GM12878 (cell line): ENCODE measurements at regions not wholly inside any gene's neighbourhood (a gene's known extent, or its start where the extent isn't known, plus 50 kb on each side); places are given as distances from the start of the nearest gene placed in this dataset.

Experiments
- ATAC-seq: fragments of 200-7000 bp; cut with Tn5 transposase; 3 replicates; pipeline ENCODE4 v1.9.1; 2020; ENCODE audit warnings: mild to moderate bottlenecking, moderate library complexity
- BruUV-seq: library from RNA; stranded (reverse); fragments of 400-500 nt; replicated peaks from 2 replicates; lab custom pipeline; 2021; lab: Mats Ljungman, UMichigan
- CTCF ChIA-PET: fragments of 300-600 bp; sonication (Branson Sonifier 250); formaldehyde crosslinking; extraction: SDS; loops from one replicate; lab custom pipeline; 2021; ENCODE audit warnings: inconsistent platforms; lab: Yijun Ruan, JAX
- POLR2A ChIA-PET: fragments of 350-600 bp; formaldehyde crosslinking; extraction: SDS; loops from one replicate; lab custom pipeline; 2021; ENCODE audit warnings: inconsistent platforms; lab: Charles Lee
- RAD21 ChIA-PET: fragments of 300-600 bp; sonication (Branson Sonifier 250); formaldehyde crosslinking; loops from one replicate; lab custom pipeline; 2023; ENCODE audit warnings: antibody characterized with exemption; ENCODE audit not compliant: unreplicated experiment; lab: Charles Lee
- SMC1A ChIA-PET: fragments of 300-600 bp; sonication (Branson Sonifier 250); formaldehyde crosslinking; loops from one replicate; lab custom pipeline; 2023; ENCODE audit not compliant: unreplicated experiment, uncharacterized antibody; lab: Charles Lee
- DNase-seq: peaks from one replicate; pipeline ENCODE4 v3.0.0-alpha.2; 2011; ENCODE audit warnings: low read depth, low spot score
- FAIRE-seq: peaks from 3 replicates; lab custom pipeline; 2011; peaks lifted over from hg19 to GRCh38; lab: Jason Lieb, UNC
- H2AFZ ChIP-seq: 2 replicates; pipeline ENCODE4 v1.6.0; 2011; ENCODE audit warnings: low read depth, low read length, control low read depth; ENCODE audit not compliant: control insufficient read depth
- H3K27ac ChIP-seq: 2 replicates; pipeline ENCODE4 v1.5.1; 2011; ENCODE audit warnings: control low read depth; ENCODE audit not compliant: control insufficient read depth, insufficient read depth
- H3K27me3 ChIP-seq, 2 experiments: replicated peaks in 1 of 2; 2 replicates each; pipeline versions ENCODE4 v1.6.0 to v1.6.1; 2011; ENCODE audit warnings: low read length in 1 of 2; ENCODE audit not compliant: control insufficient read depth in 2 of 2, insufficient read depth in 2 of 2
- H3K36me3 ChIP-seq, 2 experiments: 2 replicates each; pipeline ENCODE4 v1.5.1; 2011; ENCODE audit warnings: low read length in 1 of 2; ENCODE audit not compliant: control insufficient read depth in 2 of 2, insufficient read depth in 2 of 2
- H3K4me1 ChIP-seq: 2 replicates; pipeline ENCODE4 v1.6.1; 2011; ENCODE audit warnings: mild to moderate bottlenecking, low read length, moderate library complexity, mixed read lengths; ENCODE audit not compliant: control insufficient read depth, insufficient read depth
- H3K4me2 ChIP-seq: 2 replicates; pipeline ENCODE4 v1.6.0; 2011; ENCODE audit warnings: control low read depth; ENCODE audit not compliant: control insufficient read depth, insufficient read depth
- H3K4me3 ChIP-seq: fragments of 200-600 bp; sonication (generic); 2 replicates; pipeline ENCODE4 v1.5.1; 2016
- H3K79me2 ChIP-seq: 2 replicates; pipeline ENCODE4 v1.6.0; 2011; ENCODE audit warnings: low read length; ENCODE audit not compliant: control insufficient read depth, insufficient read depth
- H3K9ac ChIP-seq: 2 replicates; pipeline ENCODE4 v1.8.0; 2011; ENCODE audit warnings: low read length, control low read depth, mixed read lengths; ENCODE audit not compliant: control insufficient read depth, insufficient read depth
- H3K9me3 ChIP-seq: replicated peaks from 3 replicates; pipeline ENCODE4 v1.5.1; 2011; ENCODE audit warnings: mild to moderate bottlenecking, low read length; ENCODE audit not compliant: control insufficient read depth, insufficient read depth
- H4K20me1 ChIP-seq: 2 replicates; pipeline ENCODE4 v1.6.0; 2011; ENCODE audit not compliant: control insufficient read depth, insufficient read depth
- ATF7 ChIP-seq: fragments of 450-650 bp; IDR thresholded peaks from 2 replicates; pipeline ENCODE4 v1.6.1; 2016; ENCODE audit warnings: low read depth, mild to moderate bottlenecking
- CEBPB ChIP-seq, 2 experiments: fragments of 150-350 bp in 1 of 2; IDR thresholded peaks; 2 replicates each; pipeline ENCODE4 v1.6.1; 2012 to 2014; ENCODE audit warnings: low read depth in 2 of 2, low read length in 2 of 2, borderline replicate concordance in 1 of 2, inconsistent platforms in 1 of 2
- CHD1 ChIP-seq: IDR thresholded peaks from 2 replicates; pipeline ENCODE4 v1.6.1; 2012; ENCODE audit warnings: low read depth, low read length, improper control_type of control experiment
- CHD4 ChIP-seq: fragments of 200-600 bp; sonication (generic); IDR thresholded peaks from 2 replicates; pipeline ENCODE4 v1.6.1; 2016; ENCODE audit warnings: mild to moderate bottlenecking
- CREM ChIP-seq: IDR thresholded peaks from 2 replicates; pipeline ENCODE4 v1.6.1; 2014; ENCODE audit warnings: antibody characterized with exemption, low read depth
- ESRRA ChIP-seq: IDR thresholded peaks from 2 replicates; pipeline ENCODE4 v1.6.1; 2012; ENCODE audit warnings: mild to moderate bottlenecking, low read length, improper control_type of control experiment
- EZH2 ChIP-seq: IDR thresholded peaks from 2 replicates; pipeline ENCODE4 v1.6.1; 2012; ENCODE audit warnings: low read depth, mild to moderate bottlenecking, control low read depth, inconsistent platforms, low read length, borderline replicate concordance; ENCODE audit not compliant: control insufficient read depth
- NFXL1 ChIP-seq: fragments of 450-650 bp; IDR thresholded peaks from 2 replicates; pipeline ENCODE4 v1.6.1; 2017; ENCODE audit warnings: antibody characterized with exemption, mild to moderate bottlenecking, borderline replicate concordance
- NFYB ChIP-seq: IDR thresholded peaks from 2 replicates; pipeline ENCODE4 v1.6.1; 2011; ENCODE audit warnings: low read depth, mild to moderate bottlenecking, low read length, improper control_type of control experiment, moderate library complexity; ENCODE audit not compliant: insufficient read depth
- SPI1 ChIP-seq: IDR thresholded peaks from 2 replicates; pipeline ENCODE4 v1.6.1; 2011; ENCODE audit warnings: low read depth, mild to moderate bottlenecking, low read length, moderate library complexity, borderline replicate concordance; ENCODE audit not compliant: insufficient read depth
- STAT1 ChIP-seq: fragments of 450-650 bp; conservative IDR thresholded peaks from 2 replicates; pipeline ENCODE4 v1.6.1; 2014; ENCODE audit warnings: antibody characterized with exemption, mild to moderate bottlenecking
- ZNF217 ChIP-seq: fragments of 450-650 bp; IDR thresholded peaks from 2 replicates; pipeline ENCODE4 v1.6.1; 2017; ENCODE audit warnings: antibody characterized with exemption, mild to moderate bottlenecking
- WGBS: methylation state at CpG from one replicate; pipeline ENCODE4 v1.1.6; 2016; ENCODE audit warnings: low lambda C conversion rate; ENCODE audit not compliant: insufficient replicate concordance, insufficient coverage; ENCODE audit errors: missing lambda C conversion rate; 5-methylcytosine and 5-hydroxymethylcytosine counted together
- in situ Hi-C: fragments of 300-500 bp; cut with MboI; formaldehyde crosslinking; loops from 9 replicates; pipeline ENCODE4 v1.14.3; 2018; ENCODE audit warnings: mixed read lengths
- intact Hi-C: fragments of 100-400 bp; cut with micrococcal nuclease; formaldehyde crosslinking; loops from one replicate; pipeline ENCODE4 v1.14.2; 2022; ENCODE audit not compliant: unreplicated experiment
- TF ChIP-seq, protein P1 (sequence below): IDR thresholded peaks from 2 replicates; pipeline ENCODE4 v1.6.1; 2011; ENCODE audit warnings: mild to moderate bottlenecking, low read depth, low read length, moderate library complexity; ENCODE audit not compliant: insufficient replicate concordance
- TF ChIP-seq, protein P2 (sequence below): IDR thresholded peaks from 2 replicates; pipeline ENCODE4 v1.6.1; 2012; ENCODE audit warnings: low read depth, low read length, improper control_type of control experiment

DNA sequence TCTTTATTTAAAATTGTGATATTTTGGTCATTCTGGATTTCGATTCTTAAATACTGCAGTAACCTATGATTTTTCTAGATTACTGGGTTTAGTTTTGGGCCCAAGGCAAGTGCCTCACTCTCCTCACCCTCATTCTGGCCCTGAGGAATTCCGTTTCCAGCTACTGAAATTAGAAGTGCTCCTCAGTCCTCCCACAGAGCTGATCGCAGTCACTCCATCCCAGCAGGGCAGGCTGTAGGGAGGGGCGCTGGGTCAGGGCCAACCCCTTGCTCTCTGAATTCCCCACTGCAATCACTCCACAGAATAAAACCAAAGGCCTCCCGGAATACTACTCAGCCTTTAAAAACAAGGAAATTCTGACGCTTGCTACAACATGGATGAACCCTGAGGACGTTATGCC lies 66.5 kb upstream of the DIO3 start:
- SMC1A ChIA-PET, result no interaction called here
- H4K20me1 ChIP-seq, result no peaks in the 10 kb centered on the region

DNA sequence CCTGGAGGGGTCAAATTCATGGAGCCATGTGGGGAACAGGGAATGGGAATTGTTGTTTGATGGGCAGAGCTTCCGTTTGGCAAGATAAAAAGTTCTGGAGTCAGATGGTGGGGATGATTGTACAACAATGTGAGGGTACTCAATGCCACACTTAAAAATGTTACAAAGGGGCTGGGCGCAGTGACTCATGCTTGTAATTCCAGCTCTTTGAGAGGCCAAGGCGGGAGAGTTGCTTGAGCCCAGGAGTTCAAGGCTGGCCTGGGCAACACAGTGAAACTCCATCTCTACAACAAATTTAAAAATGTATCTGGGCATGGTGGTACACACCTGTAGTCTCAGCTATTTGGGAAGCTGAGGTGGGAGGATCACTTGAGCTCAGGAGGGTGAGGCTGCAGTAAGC lies 66.0 kb upstream of the DIO3 start:
- Histone ChIP-seq H2AFZ (no peak overlapping the region), H3K36me3 (no peaks in the 10 kb centered on the region), H3K4me3 (no peak overlapping the region), H3K27me3 (no peaks in the 10 kb centered on the region; a peak in 1 of 4 replicates), H3K4me2 (no peak overlapping the region), H3K27ac (no peak overlapping the region), H3K79me2 (no peaks in the 10 kb centered on the region), H3K9me3 (no peaks in the 10 kb centered on the region), H4K20me1 (no peaks in the 10 kb centered on the region), H3K9ac (no peak overlapping the region), H3K4me1 (no peaks in the 10 kb centered on the region)
- ChIA-PET SMC1A (no interaction called here), POLR2A (no interaction called here), RAD21 (no interaction called here), CTCF (no interaction called here)
- ATAC-seq (no peak), FAIRE-seq (no peak), DNase-seq (no peak)
- WGBS, result 18% methylated on average over 3 of the region's 3 CpGs
- in situ Hi-C loops (no loop called here), intact Hi-C loops (no loop called here)
- BruUV-seq, result no TSS peak
- TF ChIP-seq CHD4, result no peak
- TF ChIP-seq CEBPB (IDR thresholded peaks at IDR 0.05; ENCODE audit: borderline replicate concordance in 1 of 2, low read depth in 2 of 2, low read length in 2 of 2), result no peak
- TF ChIP-seq SPI1, result no peak
- TF ChIP-seq CHD1, result no peak
- no peak for TF ChIP-seq EZH2
- TF ChIP-seq NFXL1, result no peak
- TF ChIP-seq ATF7, result no peak
- TF ChIP-seq STAT1, result no peak
- TF ChIP-seq, protein P1, sequence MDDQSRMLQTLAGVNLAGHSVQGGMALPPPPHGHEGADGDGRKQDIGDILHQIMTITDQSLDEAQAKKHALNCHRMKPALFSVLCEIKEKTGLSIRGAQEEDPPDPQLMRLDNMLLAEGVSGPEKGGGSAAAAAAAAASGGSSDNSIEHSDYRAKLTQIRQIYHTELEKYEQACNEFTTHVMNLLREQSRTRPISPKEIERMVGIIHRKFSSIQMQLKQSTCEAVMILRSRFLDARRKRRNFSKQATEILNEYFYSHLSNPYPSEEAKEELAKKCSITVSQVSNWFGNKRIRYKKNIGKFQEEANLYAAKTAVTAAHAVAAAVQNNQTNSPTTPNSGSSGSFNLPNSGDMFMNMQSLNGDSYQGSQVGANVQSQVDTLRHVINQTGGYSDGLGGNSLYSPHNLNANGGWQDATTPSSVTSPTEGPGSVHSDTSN, result no peak
- TF ChIP-seq NFYB, result no peak
- TF ChIP-seq, protein P2, sequence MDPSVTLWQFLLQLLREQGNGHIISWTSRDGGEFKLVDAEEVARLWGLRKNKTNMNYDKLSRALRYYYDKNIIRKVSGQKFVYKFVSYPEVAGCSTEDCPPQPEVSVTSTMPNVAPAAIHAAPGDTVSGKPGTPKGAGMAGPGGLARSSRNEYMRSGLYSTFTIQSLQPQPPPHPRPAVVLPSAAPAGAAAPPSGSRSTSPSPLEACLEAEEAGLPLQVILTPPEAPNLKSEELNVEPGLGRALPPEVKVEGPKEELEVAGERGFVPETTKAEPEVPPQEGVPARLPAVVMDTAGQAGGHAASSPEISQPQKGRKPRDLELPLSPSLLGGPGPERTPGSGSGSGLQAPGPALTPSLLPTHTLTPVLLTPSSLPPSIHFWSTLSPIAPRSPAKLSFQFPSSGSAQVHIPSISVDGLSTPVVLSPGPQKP, result no peak
- no peak for TF ChIP-seq CREM
- no peak for TF ChIP-seq ESRRA

More for the DNA sequence above, 66.5 kb upstream of the DIO3 start:
- BruUV-seq, result no TSS peak
- POLR2A ChIA-PET, result no interaction called here
- no peak overlapping the region for H3K9ac ChIP-seq
- CTCF ChIA-PET, result no interaction called here
- TF ChIP-seq ZNF217, result no peak
- TF ChIP-seq, all 136 proteins: peak for 0
- intact Hi-C loops, result no loop called here
- in situ Hi-C loops, result no loop called here
- H3K4me1 ChIP-seq, result no peaks in the 10 kb centered on the region
- no peaks in the 10 kb centered on the region for H3K36me3 ChIP-seq
- WGBS, result 16% methylated on average over 7 of the region's 7 CpGs
- FAIRE-seq, result no peak
- DNase-seq, result no peak
- H2AFZ ChIP-seq, result no peak overlapping the region
- no peak overlapping the region for H3K4me2 ChIP-seq
- H3K9me3 ChIP-seq, result no peaks in the 10 kb centered on the region
- no peak overlapping the region for H3K4me3 ChIP-seq
- no peak for ATAC-seq
- H3K79me2 ChIP-seq, result no peaks in the 10 kb centered on the region
- no peaks in the 10 kb centered on the region; a peak in 1 of 4 replicates for H3K27me3 ChIP-seq
- H3K27ac ChIP-seq, result no peak overlapping the region
- RAD21 ChIA-PET, result no interaction called here
